ENCODE measurements at regions not wholly inside any gene's neighbourhood (a gene's known extent, or its start where the extent isn't known, plus 50 kb on each side); places are given as distances from the start of the nearest gene placed in this dataset.

DNA sequence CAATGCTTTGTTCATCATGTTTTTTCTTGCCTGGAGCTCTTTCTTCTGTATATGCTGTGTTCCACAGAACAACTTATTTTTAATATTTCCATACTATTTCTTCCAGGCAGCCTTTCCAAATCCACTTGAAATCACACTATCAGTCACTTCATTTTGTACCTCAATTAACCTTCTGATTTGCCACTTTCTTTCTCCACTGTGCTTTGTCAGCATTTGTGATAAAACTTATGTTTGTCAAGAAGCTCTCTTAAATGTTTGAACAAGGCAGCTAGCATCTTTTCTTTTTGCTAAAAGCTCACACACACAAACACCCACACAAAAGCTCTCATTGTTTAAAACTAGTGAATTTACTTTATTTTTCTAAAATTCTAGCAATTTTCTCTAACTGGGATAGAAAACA is 2014.7 kb upstream of the RAG2 start:
- no peak for TF ChIP-seq EZH2 (IDR thresholded peaks at IDR 0.05; ENCODE audit: insufficient read depth, poor library complexity, severe bottlenecking)
- TF ChIP-seq EZH2phosphoT487 (IDR thresholded peaks at IDR 0.05; ENCODE audit: insufficient read depth, low read depth), result no peak

Measured in GM23248 (cell line).